ENCODE measurements at regions not wholly inside any gene's neighbourhood (a gene's known extent, or its start where the extent isn't known, plus 50 kb on each side); places are given as distances from the start of the nearest gene placed in this dataset.

GRCh38 chr2:226511311-226511710 is 288.3 kb downstream of the IRS1 start:
- intact Hi-C loops (cut with micrococcal nuclease) = no loop called here
- H3K4me1 Mint-ChIP-seq = no peaks in the 10 kb centered on the region

GRCh38 chr2:226508683-226509082 is 290.9 kb downstream of the IRS1 start:
- Histone ChIP-seq H3K4me3 (ENCODE audit: low read length in 2 of 2) (no peak overlapping the region), H3K27me3 (ENCODE audit: insufficient read depth, low read length) (no peaks in the 10 kb centered on the region), H3K36me3 (ENCODE audit: insufficient read depth, low read length) (no peaks in the 10 kb centered on the region), H3K27ac (ENCODE audit: low read depth, low read length) (no peak overlapping the region), H3K9me3 (ENCODE audit: control insufficient read depth in 1 of 2, low read length in 2 of 2) (no peaks in the 10 kb centered on the region), H3K4me1 (ENCODE audit: insufficient read depth, low read length) (no peaks in the 10 kb centered on the region)
- Mint-ChIP-seq H3K4me3 (no peak overlapping the region), H3K27me3 (peaks cover 2% of the 10 kb centered on the region in 2 donors), H3K9me3 (peaks cover 0 to 3% (median under 1%) of the 10 kb centered on the region in 8 donors), H3K27ac (no peak overlapping the region), H3K36me3 (no peaks in the 10 kb centered on the region), H3K4me1 (no peaks in the 10 kb centered on the region)
- POLR2A ChIA-PET (ENCODE audit: partially characterized antibody) = no interaction called here
- no peak for DNase-seq
- CTCF ChIA-PET (ENCODE audit: partially characterized antibody) = no interaction called here
- intact Hi-C loops (cut with micrococcal nuclease) = no loop called here

More at GRCh38 chr2:226511311-226511710, 288.3 kb downstream of the IRS1 start:
- Histone ChIP-seq H3K9me3 (ENCODE audit: control insufficient read depth in 1 of 2, low read length in 2 of 2) (no peaks in the 10 kb centered on the region), H3K36me3 (ENCODE audit: insufficient read depth, low read length) (no peaks in the 10 kb centered on the region), H3K4me1 (ENCODE audit: insufficient read depth, low read length) (no peaks in the 10 kb centered on the region), H3K27me3 (ENCODE audit: insufficient read depth, low read length) (no peaks in the 10 kb centered on the region), H3K4me3 (ENCODE audit: low read length in 2 of 2) (no peak overlapping the region), H3K27ac (ENCODE audit: low read depth, low read length) (no peak overlapping the region)
- H3K36me3 Mint-ChIP-seq = no peaks in the 10 kb centered on the region
- DNase-seq = no peak
- H3K9me3 Mint-ChIP-seq = no peaks in the 10 kb centered on the region
- H3K27ac Mint-ChIP-seq = no peak overlapping the region
- CTCF ChIA-PET (ENCODE audit: partially characterized antibody) = no interaction called here
- H3K4me3 Mint-ChIP-seq = no peak overlapping the region
- POLR2A ChIA-PET (ENCODE audit: partially characterized antibody) = no interaction called here
- peaks cover 0 to 3% of the 10 kb centered on the region in 2 donors for H3K27me3 Mint-ChIP-seq

- Histone ChIP-seq H3K36me3 (ENCODE audit: insufficient read depth, low read length) (no peaks in the 10 kb centered on the region), H3K27ac (ENCODE audit: low read depth, low read length) (no peak overlapping the region), H3K4me3 (ENCODE audit: low read length in 2 of 2) (no peak overlapping the region), H3K27me3 (ENCODE audit: insufficient read depth, low read length) (no peaks in the 10 kb centered on the region), H3K9me3 (ENCODE audit: control insufficient read depth in 1 of 2, low read length in 2 of 2) (no peaks in the 10 kb centered on the region), H3K4me1 (ENCODE audit: insufficient read depth, low read length) (no peaks in the 10 kb centered on the region)
- Mint-ChIP-seq H3K36me3 (no peaks in the 10 kb centered on the region), H3K4me1 (no peaks in the 10 kb centered on the region), H3K27me3 (peaks cover 2% of the 10 kb centered on the region in 2 donors), H3K4me3 (no peak overlapping the region), H3K27ac (no peak overlapping the region), H3K9me3 (peaks cover 0 to 4% (median 1%) of the 10 kb centered on the region in 8 donors)
- intact Hi-C loops (cut with micrococcal nuclease) = no loop called here
- DNase-seq = no peak
- ChIA-PET CTCF (ENCODE audit: partially characterized antibody) (no interaction called here), POLR2A (ENCODE audit: partially characterized antibody) (no interaction called here)
Measured at GRCh38 chr2:226508005-226508404, 291.6 kb downstream of the IRS1 start.

GRCh38 chr2:226497146-226497909 is 302.3 kb downstream of the IRS1 start:
- intact Hi-C loops (cut with micrococcal nuclease) = no loop called here
- peaks cover 6 to 7% of the 10 kb centered on the region in 2 donors for H3K27me3 Mint-ChIP-seq
- POLR2A ChIA-PET (ENCODE audit: partially characterized antibody) = no interaction called here
- H3K4me1 ChIP-seq (ENCODE audit: insufficient read depth, low read length) = no peaks in the 10 kb centered on the region
- H3K27ac Mint-ChIP-seq = no peak overlapping the region
- H3K27me3 ChIP-seq (ENCODE audit: insufficient read depth, low read length) = no peaks in the 10 kb centered on the region
- peaks cover 0 to 6% (median under 1%) of the 10 kb centered on the region in 8 donors for H3K9me3 Mint-ChIP-seq
- H3K4me3 Mint-ChIP-seq = no peak overlapping the region
- no peaks in the 10 kb centered on the region for H3K9me3 ChIP-seq (ENCODE audit: control insufficient read depth in 1 of 2, low read length in 2 of 2)
- H3K27ac ChIP-seq (ENCODE audit: low read depth, low read length) = no peak overlapping the region
- H3K36me3 ChIP-seq (ENCODE audit: insufficient read depth, low read length) = no peaks in the 10 kb centered on the region
- H3K4me3 ChIP-seq (ENCODE audit: low read length in 2 of 2) = no peak overlapping the region
- no peaks in the 10 kb centered on the region for H3K36me3 Mint-ChIP-seq
- H3K4me1 Mint-ChIP-seq = peaks cover 0 to 2% (median 0%) of the 10 kb centered on the region in 4 donors
- CTCF ChIA-PET (ENCODE audit: partially characterized antibody) = no interaction called here
- DNase-seq = no peak

- peaks cover 0 to 6% (median 0%) of the 10 kb centered on the region in 8 donors for H3K9me3 Mint-ChIP-seq
- DNase-seq = no peak
- H3K4me3 Mint-ChIP-seq = no peak overlapping the region
- H3K36me3 Mint-ChIP-seq = no peaks in the 10 kb centered on the region
- H3K27ac Mint-ChIP-seq = no peak overlapping the region
- Histone ChIP-seq H3K4me1 (ENCODE audit: insufficient read depth, low read length) (no peaks in the 10 kb centered on the region), H3K36me3 (ENCODE audit: insufficient read depth, low read length) (no peaks in the 10 kb centered on the region), H3K27ac (ENCODE audit: low read depth, low read length) (no peak overlapping the region), H3K9me3 (ENCODE audit: control insufficient read depth in 1 of 2, low read length in 2 of 2) (no peaks in the 10 kb centered on the region), H3K4me3 (ENCODE audit: low read length in 2 of 2) (no peak overlapping the region), H3K27me3 (ENCODE audit: insufficient read depth, low read length) (no peaks in the 10 kb centered on the region)
- H3K4me1 Mint-ChIP-seq = peaks cover 0 to 2% (median 0%) of the 10 kb centered on the region in 4 donors
- POLR2A ChIA-PET (ENCODE audit: partially characterized antibody) = no interaction called here
- CTCF ChIA-PET (ENCODE audit: partially characterized antibody) = no interaction called here
- peaks cover 5 to 6% of the 10 kb centered on the region in 2 donors for H3K27me3 Mint-ChIP-seq
- intact Hi-C loops (cut with micrococcal nuclease) = no loop called here
Measured at GRCh38 chr2:226496273-226496550, 303.4 kb downstream of the IRS1 start.

GRCh38 chr2:226495466-226496272 is 304.0 kb downstream of the IRS1 start:
- Mint-ChIP-seq H3K4me3 (no peak overlapping the region), H3K36me3 (no peaks in the 10 kb centered on the region), H3K4me1 (peaks cover 0 to 2% (median 0%) of the 10 kb centered on the region in 4 donors), H3K27me3 (peaks cover 5 to 6% of the 10 kb centered on the region in 2 donors), H3K9me3 (peaks cover 0 to 4% (median 0%) of the 10 kb centered on the region in 8 donors), H3K27ac (no peak overlapping the region)
- ChIA-PET CTCF (ENCODE audit: partially characterized antibody) (no interaction called here), POLR2A (ENCODE audit: partially characterized antibody) (no interaction called here)
- DNase-seq = no peak
- Histone ChIP-seq H3K27me3 (ENCODE audit: insufficient read depth, low read length) (no peaks in the 10 kb centered on the region), H3K4me1 (ENCODE audit: insufficient read depth, low read length) (no peaks in the 10 kb centered on the region), H3K27ac (ENCODE audit: low read depth, low read length) (no peak overlapping the region), H3K9me3 (ENCODE audit: control insufficient read depth in 1 of 2, low read length in 2 of 2) (no peaks in the 10 kb centered on the region), H3K4me3 (ENCODE audit: low read length in 2 of 2) (no peak overlapping the region), H3K36me3 (ENCODE audit: insufficient read depth, low read length) (no peaks in the 10 kb centered on the region)
- intact Hi-C loops (cut with micrococcal nuclease) = no loop called here

GRCh38 chr2:226491112-226491511 is 308.5 kb downstream of the IRS1 start:
- peaks cover 0 to 1% of the 10 kb centered on the region in 2 donors for H3K27me3 Mint-ChIP-seq
- no peaks in the 10 kb centered on the region for H3K36me3 ChIP-seq (ENCODE audit: insufficient read depth, low read length)
- H3K36me3 Mint-ChIP-seq = no peaks in the 10 kb centered on the region
- H3K4me3 Mint-ChIP-seq = no peak overlapping the region
- ChIA-PET POLR2A (ENCODE audit: partially characterized antibody) (no interaction called here), CTCF (ENCODE audit: partially characterized antibody) (no interaction called here)
- H3K27ac Mint-ChIP-seq = no peak overlapping the region
- H3K9me3 Mint-ChIP-seq = no peaks in the 10 kb centered on the region
- no peaks in the 10 kb centered on the region for H3K9me3 ChIP-seq (ENCODE audit: control insufficient read depth in 1 of 2, low read length in 2 of 2)
- intact Hi-C loops (cut with micrococcal nuclease) = no loop called here
- H3K27ac ChIP-seq (ENCODE audit: low read depth, low read length) = no peak overlapping the region
- no peak overlapping the region for H3K4me3 ChIP-seq (ENCODE audit: low read length in 2 of 2)
- no peaks in the 10 kb centered on the region for H3K4me1 ChIP-seq (ENCODE audit: insufficient read depth, low read length)
- DNase-seq = no peak
- H3K27me3 ChIP-seq (ENCODE audit: insufficient read depth, low read length) = no peaks in the 10 kb centered on the region
- peaks cover 0 to 1% (median 0%) of the 10 kb centered on the region in 4 donors for H3K4me1 Mint-ChIP-seq
